GM21423 (cell line): ENCODE measurements at regions not wholly inside any gene's neighbourhood (a gene's known extent, or its start where the extent isn't known, plus 50 kb on each side); places are given as distances from the start of the nearest gene placed in this dataset.

ENCODE experiments used
- ATAC-seq: cut with Tn5 transposase; IDR thresholded peaks from one replicate; pipeline ENCODE4 v1.9.1; 2021; ENCODE audit warnings: mild to moderate bottlenecking, moderate library complexity; ENCODE audit not compliant: unreplicated experiment

- ATAC-seq: no peak
Measured at GRCh38 chr7:15783987-15784693, 97.7 kb upstream of the MEOX2 start.

GRCh38 chr7:15782656-15783055 is 96.2 kb upstream of the MEOX2 start:
- ATAC-seq: no peak

GRCh38 chr7:15781944-15782343 is 95.5 kb upstream of the MEOX2 start:
- no peak for ATAC-seq

- no peak for ATAC-seq
Measured at GRCh38 chr7:15780271-15780670, 93.8 kb upstream of the MEOX2 start.

- no peak for ATAC-seq
Measured at GRCh38 chr7:15778191-15778590, 91.7 kb upstream of the MEOX2 start.

- no peak for ATAC-seq
Measured at GRCh38 chr7:15765753-15766152, 79.3 kb upstream of the MEOX2 start.

- ATAC-seq: no peak
Measured at GRCh38 chr7:15764851-15765382, 78.4 kb upstream of the MEOX2 start.

- no peak for ATAC-seq
Measured at GRCh38 chr7:15764010-15764409, 77.5 kb upstream of the MEOX2 start.

GRCh38 chr7:15757041-15758000 is 70.8 kb upstream of the MEOX2 start:
- no peak for ATAC-seq

- ATAC-seq: no peak
Measured at GRCh38 chr7:15755061-15755460, 68.6 kb upstream of the MEOX2 start.

GRCh38 chr7:15753887-15754579 is 67.5 kb upstream of the MEOX2 start:
- ATAC-seq: no peak

- no peak for ATAC-seq
Measured at GRCh38 chr7:15752377-15752776, 65.9 kb upstream of the MEOX2 start.

- no peak for ATAC-seq
Measured at GRCh38 chr7:15751191-15751701, 64.8 kb upstream of the MEOX2 start.

GRCh38 chr7:15750727-15751126 is 64.2 kb upstream of the MEOX2 start:
- ATAC-seq: no peak

- no peak for ATAC-seq
Measured at GRCh38 chr7:15749631-15750030, 63.1 kb upstream of the MEOX2 start.

GRCh38 chr7:15747712-15748111 is 61.2 kb upstream of the MEOX2 start:
- ATAC-seq: no peak

- ATAC-seq: no peak
Measured at GRCh38 chr7:15747301-15747700, 60.8 kb upstream of the MEOX2 start.

- ATAC-seq: no peak
Measured at GRCh38 chr7:15743926-15744480, 57.5 kb upstream of the MEOX2 start.

- no peak for ATAC-seq
Measured at GRCh38 chr7:15737601-15738000, 51.1 kb upstream of the MEOX2 start.
